ENCODE measurements at regions not wholly inside any gene's neighbourhood (a gene's known extent, or its start where the extent isn't known, plus 50 kb on each side); places are given as distances from the start of the nearest gene placed in this dataset.

GRCh38 chr2:118721817-118722551 is 125.5 kb downstream of the EN1 start:
- H3K4me3 Mint-ChIP-seq, result no peak overlapping the region
- no peak for DNase-seq (ENCODE audit: low spot score)
- TF ChIP-seq TEAD4 (CRISPR knock-in tag; IDR thresholded peaks at IDR 0.05), result no peak
- TF ChIP-seq NR2C2 (CRISPR knock-in tag; IDR thresholded peaks at IDR 0.05), result no peak
- no peak for TF ChIP-seq ETV6 (CRISPR knock-in tag; IDR thresholded peaks at IDR 0.05)
- TF ChIP-seq MXD4 (CRISPR knock-in tag; IDR thresholded peaks at IDR 0.05; ENCODE audit: borderline replicate concordance), result no peak
- no peak for TF ChIP-seq TP53 (CRISPR knock-in tag; IDR thresholded peaks at IDR 0.05)
- no peak for TF ChIP-seq ATF3 (CRISPR knock-in tag; conservative IDR thresholded peaks at IDR 0.05)
- TF ChIP-seq PREB (CRISPR knock-in tag; IDR thresholded peaks at IDR 0.05; ENCODE audit: borderline replicate concordance), result no peak
- TF ChIP-seq RELA (CRISPR knock-in tag; IDR thresholded peaks at IDR 0.05; ENCODE audit: borderline replicate concordance), result no peak
- TF ChIP-seq USF1 (CRISPR knock-in tag; IDR thresholded peaks at IDR 0.05), result no peak
- no peak for TF ChIP-seq NR3C1 (CRISPR knock-in tag; conservative IDR thresholded peaks at IDR 0.05; ENCODE audit: low read depth)
- no peak for TF ChIP-seq CDX4 (CRISPR knock-in tag; IDR thresholded peaks at IDR 0.05; ENCODE audit: borderline replicate concordance)
- no peak for TF ChIP-seq IRF2 (CRISPR knock-in tag; IDR thresholded peaks at IDR 0.05; ENCODE audit: borderline replicate concordance, low read depth)
- no peak for TF ChIP-seq E2F5 (CRISPR knock-in tag; IDR thresholded peaks at IDR 0.05)
- TF ChIP-seq ZNF138 (CRISPR knock-in tag; conservative IDR thresholded peaks at IDR 0.05), result no peak
- TF ChIP-seq AR (CRISPR knock-in tag; IDR thresholded peaks at IDR 0.05), result no peak
- no peak for TF ChIP-seq ZNF532 (CRISPR knock-in tag; IDR thresholded peaks at IDR 0.05; ENCODE audit: borderline replicate concordance)
- TF ChIP-seq PRRX2 (CRISPR knock-in tag; IDR thresholded peaks at IDR 0.05), result no peak
- no peak for TF ChIP-seq ESRRA (CRISPR knock-in tag; IDR thresholded peaks at IDR 0.05; ENCODE audit: borderline replicate concordance)
- no peak for TF ChIP-seq ELF4 (CRISPR knock-in tag; IDR thresholded peaks at IDR 0.05; ENCODE audit: low read depth)
- ChIA-PET POLR2A (no interaction called here), CTCF (no interaction called here)
- H3K36me3 Mint-ChIP-seq, result peaks cover under 1% of the 10 kb centered on the region; the same call in 1 of the 2 replicates
- peaks cover 12% of the 10 kb centered on the region for H3K9me3 Mint-ChIP-seq
- no peak overlapping the region for H3K27ac Mint-ChIP-seq
- H3K4me1 Mint-ChIP-seq, result peaks cover 9% of the 10 kb centered on the region
- no peaks in the 10 kb centered on the region; the same call in 1 of the 2 replicates for H3K27me3 Mint-ChIP-seq (ENCODE audit: low read depth)
- no peak for ATAC-seq

All from WTC11 (cell line).